ENCODE measurements at regions not wholly inside any gene's neighbourhood (a gene's known extent, or its start where the extent isn't known, plus 50 kb on each side); places are given as distances from the start of the nearest gene placed in this dataset.

GRCh38 chrX:97806946-97807345 lies 923.2 kb downstream of the RPA4 start:
- no peak overlapping the region for H3K27ac ChIP-seq (ENCODE audit: poor library complexity, severe bottlenecking)
- H3K9me3 ChIP-seq (ENCODE audit: severe bottlenecking): no peaks in the 10 kb centered on the region
- ATAC-seq (ENCODE audit: low read depth): no peak
- no peak for DNase-seq (ENCODE audit: low spot score)
- no peak for TF ChIP-seq CTCF (IDR thresholded peaks at IDR 0.05; ENCODE audit: poor library complexity, severe bottlenecking)
- H3K4me3 ChIP-seq (ENCODE audit: severe bottlenecking): no peak overlapping the region
- no peaks in the 10 kb centered on the region for H3K36me3 ChIP-seq (ENCODE audit: low read depth)
- H3K27me3 ChIP-seq (ENCODE audit: insufficient read depth, poor library complexity, severe bottlenecking): no peaks in the 10 kb centered on the region
- no peaks in the 10 kb centered on the region for H3K4me1 ChIP-seq (ENCODE audit: insufficient read depth, poor library complexity, severe bottlenecking)

GRCh38 chrX:97820170-97820569 lies 936.5 kb downstream of the RPA4 start:
- H3K4me3 ChIP-seq (ENCODE audit: severe bottlenecking): no peak overlapping the region
- no peak for ATAC-seq (ENCODE audit: low read depth)
- no peaks in the 10 kb centered on the region for H3K36me3 ChIP-seq (ENCODE audit: low read depth)
- no peak for TF ChIP-seq CTCF (IDR thresholded peaks at IDR 0.05; ENCODE audit: poor library complexity, severe bottlenecking)
- no peak for DNase-seq (ENCODE audit: low spot score)
- no peaks in the 10 kb centered on the region for H3K27me3 ChIP-seq (ENCODE audit: insufficient read depth, poor library complexity, severe bottlenecking)
- H3K9me3 ChIP-seq (ENCODE audit: severe bottlenecking): no peaks in the 10 kb centered on the region
- H3K27ac ChIP-seq (ENCODE audit: poor library complexity, severe bottlenecking): no peak overlapping the region
- H3K4me1 ChIP-seq (ENCODE audit: insufficient read depth, poor library complexity, severe bottlenecking): no peaks in the 10 kb centered on the region

GRCh38 chrX:97828471-97828870 lies 944.8 kb downstream of the RPA4 start:
- TF ChIP-seq CTCF (IDR thresholded peaks at IDR 0.05; ENCODE audit: poor library complexity, severe bottlenecking): no peak
- H3K36me3 ChIP-seq (ENCODE audit: low read depth): no peaks in the 10 kb centered on the region
- H3K9me3 ChIP-seq (ENCODE audit: severe bottlenecking): no peaks in the 10 kb centered on the region
- H3K27me3 ChIP-seq (ENCODE audit: insufficient read depth, poor library complexity, severe bottlenecking): no peaks in the 10 kb centered on the region
- no peaks in the 10 kb centered on the region for H3K4me1 ChIP-seq (ENCODE audit: insufficient read depth, poor library complexity, severe bottlenecking)
- ATAC-seq (ENCODE audit: low read depth) (no peak), DNase-seq (ENCODE audit: low spot score) (no peak)
- H3K27ac ChIP-seq (ENCODE audit: poor library complexity, severe bottlenecking): no peak overlapping the region
- H3K4me3 ChIP-seq (ENCODE audit: severe bottlenecking): no peak overlapping the region

- ATAC-seq (ENCODE audit: low read depth) (no peak), DNase-seq (ENCODE audit: low spot score) (no peak)
- Histone ChIP-seq H3K36me3 (ENCODE audit: low read depth) (no peaks in the 10 kb centered on the region), H3K4me3 (ENCODE audit: severe bottlenecking) (no peak overlapping the region), H3K27ac (ENCODE audit: poor library complexity, severe bottlenecking) (no peak overlapping the region), H3K4me1 (ENCODE audit: insufficient read depth, poor library complexity, severe bottlenecking) (no peaks in the 10 kb centered on the region), H3K27me3 (ENCODE audit: insufficient read depth, poor library complexity, severe bottlenecking) (no peaks in the 10 kb centered on the region), H3K9me3 (ENCODE audit: severe bottlenecking) (no peaks in the 10 kb centered on the region)
- TF ChIP-seq CTCF (IDR thresholded peaks at IDR 0.05; ENCODE audit: poor library complexity, severe bottlenecking): no peak
Measured at GRCh38 chrX:97835969-97836368, 952.3 kb downstream of the RPA4 start.

GRCh38 chrX:97841544-97842179 lies 958.0 kb downstream of the RPA4 start:
- Histone ChIP-seq H3K27ac (ENCODE audit: poor library complexity, severe bottlenecking) (no peak overlapping the region), H3K4me3 (ENCODE audit: severe bottlenecking) (no peak overlapping the region)

More at GRCh38 chrX:97841544-97842179, 958.0 kb downstream of the RPA4 start:
- Histone ChIP-seq H3K27me3 (ENCODE audit: insufficient read depth, poor library complexity, severe bottlenecking) (no peaks in the 10 kb centered on the region), H3K4me1 (ENCODE audit: insufficient read depth, poor library complexity, severe bottlenecking) (no peaks in the 10 kb centered on the region), H3K9me3 (ENCODE audit: severe bottlenecking) (no peaks in the 10 kb centered on the region), H3K36me3 (ENCODE audit: low read depth) (no peaks in the 10 kb centered on the region)
- DNase-seq (ENCODE audit: low spot score) (no peak), ATAC-seq (ENCODE audit: low read depth) (no peak)
- no peak for TF ChIP-seq CTCF (IDR thresholded peaks at IDR 0.05; ENCODE audit: poor library complexity, severe bottlenecking)
